ENCODE measurements at regions not wholly inside any gene's neighbourhood (a gene's known extent, or its start where the extent isn't known, plus 50 kb on each side); places are given as distances from the start of the nearest gene placed in this dataset.

GRCh38 chr10:104581884-104582601 is 59.0 kb upstream of the SORCS3 start:
- TF ChIP-seq CTCF (IDR thresholded peaks at IDR 0.05; ENCODE audit: poor library complexity) (no peak), EZH2 (IDR thresholded peaks at IDR 0.05; ENCODE audit: borderline replicate concordance) (no peak)

Measured in hepatocyte (in vitro differentiated cells).